Activated CD4-positive, alpha-beta T cell treated with anti-CD3 and anti-CD28 coated beads, Interleukin-2, amount 50 U/mL, for 16 hours (primary cell): ENCODE measurements at regions not wholly inside any gene's neighbourhood (a gene's known extent, or its start where the extent isn't known, plus 50 kb on each side); places are given as distances from the start of the nearest gene placed in this dataset.

Source experiments
- DNase-seq: peaks from one replicate; pipeline ENCODE4 v3.0.0-alpha.2; 2020

GRCh38 chr14:61226015-61226654 is 55.0 kb downstream of the TMEM30B start:
- no peak for DNase-seq

- no peak for DNase-seq
These were observed 55.8 kb downstream of the TMEM30B start for GRCh38 chr14:61225344-61225743.

DNA sequence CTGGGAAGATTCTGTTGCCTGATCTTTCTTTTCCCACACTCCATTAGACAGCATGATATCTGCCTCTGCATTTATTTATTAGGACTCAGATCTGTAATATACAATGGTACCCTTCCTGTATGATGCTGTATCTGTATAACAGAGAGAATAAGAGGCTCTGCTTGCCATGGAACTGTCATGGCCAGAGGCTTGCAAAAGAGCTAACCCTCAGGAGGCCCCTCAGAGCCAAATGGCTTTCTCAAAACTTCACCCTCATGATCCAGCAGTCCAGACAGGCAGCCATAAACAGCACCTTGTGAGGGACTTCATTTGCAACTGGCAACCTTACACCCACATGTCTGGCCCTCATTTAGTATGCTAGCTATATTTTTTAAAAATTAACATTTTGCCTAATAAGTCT is 57.6 kb downstream of the TMEM30B start:
- no peak for DNase-seq

DNA sequence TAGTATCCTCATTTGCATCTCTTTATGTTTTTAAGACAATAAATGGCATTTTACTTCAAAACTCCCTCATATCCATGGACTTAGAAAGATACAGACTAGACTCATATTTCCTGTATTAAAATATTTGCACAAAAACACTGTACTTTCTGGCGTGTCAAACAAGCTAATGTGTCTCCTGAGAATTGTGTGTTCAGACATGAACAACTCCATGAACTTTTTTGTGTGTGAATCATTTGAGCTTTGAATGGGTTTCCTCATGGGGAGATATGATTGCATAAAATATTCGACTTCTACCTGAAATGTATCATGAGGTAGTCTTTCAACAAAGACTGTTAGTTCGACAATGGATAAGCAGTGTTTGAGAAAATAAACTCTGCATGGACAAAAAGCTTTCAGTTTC is 58.8 kb downstream of the TMEM30B start:
- no peak for DNase-seq

GRCh38 chr14:61221906-61222305 is 59.2 kb downstream of the TMEM30B start:
- DNase-seq, result no peak

GRCh38 chr14:61219673-61220072 is 61.5 kb downstream of the TMEM30B start:
- no peak for DNase-seq

GRCh38 chr14:61219256-61219655 is 61.9 kb downstream of the TMEM30B start:
- no peak for DNase-seq

GRCh38 chr14:61218767-61219166 is 62.4 kb downstream of the TMEM30B start:
- no peak for DNase-seq

DNA sequence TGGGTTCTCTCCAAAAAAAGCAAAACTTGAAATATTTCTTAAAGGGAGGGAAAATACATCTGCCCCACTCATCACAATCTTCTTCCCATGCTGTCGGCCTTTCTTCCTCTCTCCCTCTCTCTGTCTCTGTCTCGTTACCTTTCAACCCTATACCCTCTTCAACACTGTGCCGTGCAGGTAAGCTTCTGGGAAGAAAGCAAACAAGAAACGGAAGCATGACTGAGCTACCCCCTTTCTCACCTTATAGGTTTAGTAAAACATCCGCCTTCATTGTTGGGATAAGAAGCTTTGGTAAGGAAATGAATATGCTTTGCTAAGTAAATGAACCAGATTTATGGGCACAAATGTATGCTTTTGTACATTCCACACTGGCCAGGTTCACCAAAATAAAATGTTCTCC is 63.0 kb downstream of the TMEM30B start:
- DNase-seq, result no peak

- DNase-seq, result no peak
These were observed 63.6 kb downstream of the TMEM30B start for GRCh38 chr14:61217516-61217915.

GRCh38 chr14:61215222-61216020 is 65.7 kb downstream of the TMEM30B start:
- DNase-seq, result no peak

GRCh38 chr14:61213920-61214319 is 67.2 kb downstream of the TMEM30B start:
- DNase-seq, result no peak

DNA sequence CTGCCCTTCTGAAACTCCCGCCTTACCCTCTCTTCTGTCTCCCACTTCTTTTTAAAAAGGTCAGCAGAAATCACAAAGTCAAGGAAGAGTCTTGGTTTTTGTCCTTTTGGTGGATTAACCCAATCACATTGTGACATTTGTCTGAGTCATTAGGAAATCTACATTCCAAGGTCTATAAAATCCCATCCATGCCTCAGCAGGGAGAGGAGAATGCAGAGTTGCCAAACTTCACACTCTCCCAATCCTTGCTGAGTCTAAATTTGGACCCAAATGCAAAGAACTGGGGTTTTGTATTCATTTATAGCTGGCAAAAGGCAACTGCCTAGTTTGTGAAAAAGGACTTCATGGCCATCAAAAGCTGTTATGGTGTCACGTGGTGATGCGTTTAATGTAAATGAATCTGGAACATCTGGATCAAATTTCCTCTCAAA is 67.9 kb downstream of the TMEM30B start:
- DNase-seq, result no peak

- no peak for DNase-seq
These were observed 68.6 kb downstream of the TMEM30B start for GRCh38 chr14:61212546-61212945.

DNA sequence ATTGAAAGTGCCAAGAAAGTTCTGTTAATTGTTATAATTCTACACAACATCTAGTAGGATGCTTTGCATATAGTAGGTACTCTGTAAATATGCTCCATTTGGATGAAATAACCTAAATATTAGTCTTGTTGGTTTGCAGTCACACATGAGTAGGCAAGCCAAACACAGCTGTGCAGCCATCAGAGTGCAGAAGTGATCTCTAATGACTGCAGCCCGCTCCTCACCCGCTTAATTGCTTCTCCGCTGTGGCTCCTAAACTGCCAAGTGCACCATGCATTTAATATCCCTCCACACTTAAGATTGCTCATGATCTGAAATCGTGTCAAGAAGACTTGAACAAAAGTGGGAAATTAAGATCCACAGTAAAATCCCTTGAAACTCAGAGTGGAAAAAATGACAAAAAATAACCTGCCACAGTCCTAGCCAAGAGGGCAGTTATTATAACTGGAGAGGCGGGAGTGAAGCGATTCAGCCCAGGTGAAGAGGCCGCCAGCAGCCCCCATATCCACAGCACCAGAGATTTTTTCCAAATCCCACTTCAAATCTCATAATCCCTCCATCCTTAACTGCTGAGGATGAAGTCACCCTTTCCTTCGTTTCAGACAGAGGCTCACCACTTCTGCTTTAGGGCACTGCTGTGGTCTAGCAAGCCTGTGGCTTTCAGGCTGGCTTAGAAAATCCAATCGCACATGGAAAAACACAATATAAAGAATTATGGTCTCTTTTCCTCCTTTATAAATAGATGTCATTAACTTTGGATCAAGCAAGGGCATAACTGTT is 69.5 kb downstream of the TMEM30B start:
- no peak for DNase-seq

DNA sequence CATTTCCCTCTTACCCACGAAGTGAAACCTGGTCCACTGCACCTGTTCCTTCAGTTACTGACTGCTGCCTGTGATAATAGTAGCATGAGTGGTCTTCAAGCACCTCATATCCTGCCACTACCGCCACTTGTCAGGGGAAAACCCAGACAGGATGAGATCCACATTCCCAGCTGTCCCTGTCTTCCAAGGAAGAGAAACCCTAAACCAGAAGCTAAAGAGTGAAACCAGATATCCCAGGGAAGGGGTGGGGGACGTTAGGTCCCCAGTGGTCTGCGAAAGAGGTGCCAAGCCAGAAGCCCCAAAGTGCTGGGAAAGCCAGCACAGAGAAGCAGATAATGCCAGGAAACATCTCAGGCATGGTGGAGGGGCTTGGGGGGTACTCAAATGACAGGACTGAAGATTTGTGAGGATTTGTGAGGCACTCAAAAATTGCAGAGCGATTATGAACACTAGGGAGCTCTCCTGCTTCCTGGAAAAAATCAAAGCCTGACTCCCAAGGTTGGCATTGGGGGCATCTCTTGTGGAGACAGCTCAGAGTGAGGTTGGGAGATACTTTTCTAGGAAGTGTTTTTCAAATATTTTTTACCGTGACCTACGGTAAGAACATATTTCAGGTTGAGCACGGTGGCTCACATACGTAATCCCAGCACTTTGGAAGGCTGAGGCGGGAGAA is 77.9 kb downstream of the TMEM30B start:
- DNase-seq, result no peak

DNA sequence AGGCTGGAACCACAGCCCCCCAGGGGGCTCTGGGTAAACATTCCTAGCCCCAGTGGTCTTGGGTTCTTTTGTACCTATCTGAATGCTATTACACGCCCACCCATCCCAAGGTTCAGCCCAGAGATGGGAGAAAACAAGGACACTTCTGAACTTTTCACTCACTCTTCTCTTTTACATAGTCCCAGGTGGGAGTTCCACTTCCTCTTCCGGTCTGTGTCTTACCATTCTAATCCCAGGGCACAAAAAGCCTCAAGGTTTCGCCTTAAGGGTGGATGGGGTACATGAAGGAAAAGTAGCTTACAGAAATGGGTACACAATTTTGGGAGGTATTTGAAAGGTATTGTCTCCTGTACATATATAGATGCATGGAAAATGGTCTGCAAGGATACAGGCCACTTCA is 79.0 kb downstream of the TMEM30B start:
- DNase-seq, result no peak

GRCh38 chr14:61201171-61201570 is 80.0 kb downstream of the TMEM30B start:
- DNase-seq, result no peak

DNA sequence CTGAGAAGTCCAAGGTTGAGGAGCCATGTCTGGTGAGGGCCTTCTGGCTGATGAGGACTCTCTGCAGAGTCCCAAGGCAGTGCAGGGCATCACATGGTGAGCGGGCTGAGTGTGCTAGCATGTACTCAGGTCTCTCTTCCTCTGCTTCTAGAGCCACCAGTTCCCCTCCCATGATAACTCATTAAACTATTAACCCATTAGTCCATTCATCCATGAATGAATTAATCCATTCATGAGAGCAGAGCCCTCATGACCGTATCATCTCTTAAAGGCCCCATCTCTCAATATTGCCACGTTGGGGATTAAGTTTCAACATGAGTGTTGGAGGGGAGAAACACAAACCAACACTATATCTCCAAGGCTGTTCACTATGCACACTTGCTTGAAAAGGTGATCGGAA is 83.7 kb downstream of the TMEM30B start:
- no peak for DNase-seq

- DNase-seq, result no peak
These were observed 84.3 kb downstream of the TMEM30B start for GRCh38 chr14:61196792-61197191.

DNA sequence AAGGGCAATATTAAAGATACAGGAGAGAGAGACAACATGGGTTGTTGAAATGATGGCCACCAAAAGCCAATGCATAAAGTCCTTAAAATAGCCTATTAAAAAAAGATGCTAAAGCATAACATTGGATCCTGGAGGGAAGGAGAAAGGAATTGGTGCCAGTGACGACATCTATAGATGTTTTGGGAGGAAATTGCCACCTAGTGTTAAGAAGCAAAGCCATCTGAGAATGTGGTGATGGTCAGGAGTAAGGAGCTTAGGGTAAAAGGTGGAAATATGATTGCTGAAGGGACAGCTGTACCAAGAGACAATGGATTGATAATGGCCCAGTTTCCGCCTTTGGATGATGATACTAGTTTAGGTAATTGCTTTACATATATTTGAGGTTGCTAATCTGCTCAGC is 85.1 kb downstream of the TMEM30B start:
- DNase-seq, result no peak

DNA sequence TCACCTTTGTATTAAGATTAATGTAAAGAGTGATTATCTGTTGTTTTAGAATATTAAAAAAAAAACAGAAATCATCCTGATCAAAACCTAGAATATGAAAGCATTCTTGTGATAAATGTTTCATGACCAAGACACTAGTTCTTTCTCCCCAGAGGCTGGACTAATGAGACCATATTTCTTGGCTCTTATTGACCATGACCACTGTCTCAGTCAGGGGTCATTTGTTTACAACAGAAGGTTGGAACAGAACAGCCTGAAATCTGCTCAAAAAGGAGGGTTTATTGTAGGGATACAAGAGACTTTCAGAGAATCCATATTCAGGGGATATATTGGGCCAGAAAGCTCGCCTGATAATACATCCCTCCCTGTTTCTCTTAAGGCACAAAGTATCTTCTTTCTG is 87.7 kb downstream of the TMEM30B start:
- no peak for DNase-seq

- no peak for DNase-seq
These were observed 88.1 kb downstream of the TMEM30B start for GRCh38 chr14:61192989-61193388.
